A673 (cell line): ENCODE measurements at regions not wholly inside any gene's neighbourhood (a gene's known extent, or its start where the extent isn't known, plus 50 kb on each side); places are given as distances from the start of the nearest gene placed in this dataset.

Experiments
- BruUV-seq: library from RNA; stranded (reverse); fragments of 400-500 nt; replicated peaks from 2 replicates; lab custom pipeline; 2021; lab: Mats Ljungman, UMichigan
- CTCF ChIA-PET: fragments of 300-600 bp; sonication (Branson Sonifier 250); formaldehyde crosslinking; loops from one replicate; lab custom pipeline; 2022; ENCODE audit warnings: antibody characterized with exemption; lab: Charles Lee
- POLR2A ChIA-PET: fragments of 300-600 bp; sonication (Branson Sonifier 250); formaldehyde crosslinking; loops from one replicate; lab custom pipeline; 2022; ENCODE audit warnings: antibody characterized with exemption; ENCODE audit not compliant: low non-redundant PET; lab: Charles Lee
- DNase-seq: peaks from one replicate; pipeline ENCODE4 v3.0.0-alpha.2; 2015; ENCODE audit warnings: low spot score
- H3K27ac ChIP-seq: fragments of 200-600 bp; sonication (generic); 2 replicates; pipeline ENCODE4 v1.5.1; 2016; ENCODE audit warnings: mixed run types, low read depth, mild to moderate bottlenecking, mixed read lengths, antibody characterized with exemption, low read length; ENCODE audit not compliant: poor library complexity, severe bottlenecking
- H3K27me3 ChIP-seq: fragments of 200-600 bp; sonication (generic); replicated peaks from 2 replicates; pipeline ENCODE4 v1.6.1; 2017; ENCODE audit warnings: mixed run types, low read depth, mild to moderate bottlenecking, mixed read lengths, antibody characterized with exemption, low read length; ENCODE audit not compliant: insufficient read depth, poor library complexity
- H3K36me3 ChIP-seq: fragments of 200-600 bp; sonication (generic); 2 replicates; pipeline ENCODE4 v1.6.1; 2016; ENCODE audit warnings: mixed run types, mild to moderate bottlenecking, mixed read lengths, antibody characterized with exemption, low read length; ENCODE audit not compliant: insufficient read depth, poor library complexity, severe bottlenecking
- H3K4me1 ChIP-seq: fragments of 200-600 bp; sonication (generic); 2 replicates; pipeline ENCODE4 v1.6.1; 2017; ENCODE audit warnings: mixed run types, mild to moderate bottlenecking, mixed read lengths, antibody characterized with exemption, low read length; ENCODE audit not compliant: insufficient read depth, poor library complexity, severe bottlenecking
- H3K4me3 ChIP-seq: fragments of 200-600 bp; sonication (generic); 2 replicates; pipeline ENCODE4 v1.5.1; 2016; ENCODE audit warnings: low read depth, mixed run types, mild to moderate bottlenecking, mixed read lengths, low read length; ENCODE audit not compliant: poor library complexity, severe bottlenecking
- H3K9me3 ChIP-seq: fragments of 200-600 bp; sonication (generic); 2 replicates; pipeline ENCODE4 v1.6.1; 2016; ENCODE audit warnings: mixed run types, low read depth, mild to moderate bottlenecking, mixed read lengths, antibody characterized with exemption, low read length; ENCODE audit not compliant: poor library complexity, severe bottlenecking
- CTCF ChIP-seq: fragments of 300-800, 200-600 bp; sonication (generic); conservative IDR thresholded peaks from 2 replicates; pipeline ENCODE4 v1.5.1; 2017; ENCODE audit warnings: low read depth, mild to moderate bottlenecking, antibody characterized with exemption, low read length, moderate library complexity, mixed read lengths
- EZH2 ChIP-seq: fragments of 200-600 bp; sonication (generic); IDR thresholded peaks from 2 replicates; pipeline ENCODE4 v1.6.1; 2017; ENCODE audit warnings: borderline replicate concordance, low read depth, mild to moderate bottlenecking, mixed read lengths, antibody characterized with exemption, low read length; ENCODE audit not compliant: poor library complexity, severe bottlenecking
- intact Hi-C: fragments of 100-400 bp; cut with micrococcal nuclease; formaldehyde crosslinking; loops from one replicate; pipeline ENCODE4 v1.10.0; 2022; ENCODE audit not compliant: unreplicated experiment

GRCh38 chr13:70237131-70237530 is 128.9 kb upstream of the KLHL1 start:
- no peaks in the 10 kb centered on the region for H3K9me3 ChIP-seq
- DNase-seq, result no peak
- H3K36me3 ChIP-seq, result no peaks in the 10 kb centered on the region
- intact Hi-C loops, result no loop called here
- no peaks in the 10 kb centered on the region for H3K4me1 ChIP-seq
- BruUV-seq, result no TSS peak
- H3K4me3 ChIP-seq, result no peak overlapping the region
- TF ChIP-seq EZH2 (no peak), CTCF (no peak)
- H3K27ac ChIP-seq, result no peak overlapping the region
- no peaks in the 10 kb centered on the region for H3K27me3 ChIP-seq
- ChIA-PET CTCF (no interaction called here), POLR2A (no interaction called here)

DNA sequence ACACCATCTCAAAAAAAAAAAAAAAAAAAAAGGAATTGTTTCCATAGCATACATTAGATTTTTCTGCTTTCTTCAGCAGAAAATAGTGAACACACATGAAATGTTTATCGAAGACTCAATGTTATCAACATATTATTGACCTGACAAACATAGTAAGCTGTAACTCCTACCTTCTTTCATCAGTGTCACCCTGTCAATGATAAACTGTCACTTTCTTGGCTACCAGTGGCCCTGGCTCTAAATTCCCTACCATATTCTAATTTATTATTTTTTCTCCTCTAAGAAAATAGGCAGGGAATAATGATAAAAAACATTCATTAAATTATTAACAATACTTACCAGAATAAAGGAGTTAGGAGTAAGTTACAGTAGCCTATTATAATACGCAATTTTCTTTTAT is 127.3 kb upstream of the KLHL1 start:
- Histone ChIP-seq H3K4me1 (no peaks in the 10 kb centered on the region), H3K36me3 (no peaks in the 10 kb centered on the region), H3K9me3 (no peaks in the 10 kb centered on the region), H3K27ac (no peak overlapping the region), H3K4me3 (no peak overlapping the region), H3K27me3 (no peaks in the 10 kb centered on the region)
- POLR2A ChIA-PET, result no interaction called here
- DNase-seq, result no peak
- no peak for TF ChIP-seq CTCF
- no peak for TF ChIP-seq EZH2
- intact Hi-C loops, result no loop called here
- CTCF ChIA-PET, result no interaction called here
- BruUV-seq, result no TSS peak

GRCh38 chr13:70223911-70224310 is 115.7 kb upstream of the KLHL1 start:
- BruUV-seq, result no TSS peak
- DNase-seq, result no peak
- POLR2A ChIA-PET, result no interaction called here
- Histone ChIP-seq H3K36me3 (no peaks in the 10 kb centered on the region), H3K4me1 (no peaks in the 10 kb centered on the region), H3K27me3 (no peaks in the 10 kb centered on the region), H3K27ac (no peak overlapping the region), H3K9me3 (no peaks in the 10 kb centered on the region), H3K4me3 (no peak overlapping the region)
- CTCF ChIA-PET, result no interaction called here
- intact Hi-C loops, result no loop called here
- TF ChIP-seq CTCF, result no peak
- TF ChIP-seq EZH2, result no peak
